ENCODE measurements at regions not wholly inside any gene's neighbourhood (a gene's known extent, or its start where the extent isn't known, plus 50 kb on each side); places are given as distances from the start of the nearest gene placed in this dataset.

- TF ChIP-seq POLR2AphosphoS5 (IDR thresholded peaks at IDR 0.05; ENCODE audit: borderline replicate concordance, low read depth, low read length): no peak
- TF ChIP-seq EZH2 (IDR thresholded peaks at IDR 0.05): no peak
Measured at GRCh38 chr5:73230264-73231245, 57.6 kb downstream of the TMEM174 start.
